ENCODE measurements at regions not wholly inside any gene's neighbourhood (a gene's known extent, or its start where the extent isn't known, plus 50 kb on each side); places are given as distances from the start of the nearest gene placed in this dataset.

- no peak for DNase-seq (ENCODE audit: low read depth, low spot score)
- Histone ChIP-seq H3K9me1 (replicated peaks; ENCODE audit: control insufficient read depth, extremely low read depth, insufficient read depth, low read length) (no peaks in the 10 kb centered on the region), H2AFZ (ENCODE audit: low read depth, low read length) (no peak overlapping the region), H3K4me3 (replicated peaks in 1 of 3; ENCODE audit: insufficient read depth in 1 of 3, low read depth in 1 of 3, low read length in 3 of 3) (no peak overlapping the region), H3K79me2 (ENCODE audit: control insufficient read depth, insufficient read depth, low read length) (no peaks in the 10 kb centered on the region), H3K4me2 (ENCODE audit: insufficient read depth, low read length) (no peak overlapping the region), H4K20me1 (replicated peaks; ENCODE audit: control insufficient read depth, extremely low read depth, insufficient read depth, low read length) (no peaks in the 10 kb centered on the region), H3K36me3 (ENCODE audit: control insufficient read depth in 2 of 2, extremely low read depth in 1 of 2, insufficient read depth in 2 of 2, low read length in 2 of 2) (no peaks in the 10 kb centered on the region), H3K27ac (ENCODE audit: insufficient read depth, low read depth, low read length) (no peak overlapping the region), H3K4me1 (ENCODE audit: control insufficient read depth, extremely low read depth, insufficient read depth, low read length) (no peaks in the 10 kb centered on the region), H3K9ac (replicated peaks; ENCODE audit: extremely low read depth, insufficient read depth, low read length) (no peak overlapping the region), H3K27me3 (ENCODE audit: control insufficient read depth in 2 of 2, insufficient read depth in 2 of 2, low read length in 2 of 2) (no peaks in the 10 kb centered on the region), H3K9me3 (replicated peaks; ENCODE audit: control insufficient read depth, insufficient read depth, low read length) (no peaks in the 10 kb centered on the region)
- intact Hi-C loops (cut with micrococcal nuclease) (no loop called here), dilution Hi-C loops (cut with MboI; ENCODE audit: extremely low pct_ligation_motif_present, low sequenced_read_pairs) (no loop called here)
- BruUV-seq (replicated peaks): no TSS peak
- ChIA-PET POLR2A (no interaction called here), CTCF (no interaction called here)
- FAIRE-seq: no peak
- TF ChIP-seq GATA2 (IDR thresholded peaks at IDR 0.05; ENCODE audit: insufficient read depth, insufficient read length, low read depth, low read length): no peak
- no peak for TF ChIP-seq MYC (IDR thresholded peaks at IDR 0.05; ENCODE audit: low read depth, low read length)
- TF ChIP-seq, protein P1, sequence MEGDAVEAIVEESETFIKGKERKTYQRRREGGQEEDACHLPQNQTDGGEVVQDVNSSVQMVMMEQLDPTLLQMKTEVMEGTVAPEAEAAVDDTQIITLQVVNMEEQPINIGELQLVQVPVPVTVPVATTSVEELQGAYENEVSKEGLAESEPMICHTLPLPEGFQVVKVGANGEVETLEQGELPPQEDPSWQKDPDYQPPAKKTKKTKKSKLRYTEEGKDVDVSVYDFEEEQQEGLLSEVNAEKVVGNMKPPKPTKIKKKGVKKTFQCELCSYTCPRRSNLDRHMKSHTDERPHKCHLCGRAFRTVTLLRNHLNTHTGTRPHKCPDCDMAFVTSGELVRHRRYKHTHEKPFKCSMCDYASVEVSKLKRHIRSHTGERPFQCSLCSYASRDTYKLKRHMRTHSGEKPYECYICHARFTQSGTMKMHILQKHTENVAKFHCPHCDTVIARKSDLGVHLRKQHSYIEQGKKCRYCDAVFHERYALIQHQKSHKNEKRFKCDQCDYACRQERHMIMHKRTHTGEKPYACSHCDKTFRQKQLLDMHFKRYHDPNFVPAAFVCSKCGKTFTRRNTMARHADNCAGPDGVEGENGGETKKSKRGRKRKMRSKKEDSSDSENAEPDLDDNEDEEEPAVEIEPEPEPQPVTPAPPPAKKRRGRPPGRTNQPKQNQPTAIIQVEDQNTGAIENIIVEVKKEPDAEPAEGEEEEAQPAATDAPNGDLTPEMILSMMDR (IDR thresholded peaks at IDR 0.05; ENCODE audit: extremely low read depth in 1 of 2, insufficient read depth in 1 of 2, low read depth in 1 of 2, low read length in 2 of 2): no peak
- no peak for TF ChIP-seq POLR2A (IDR thresholded peaks at IDR 0.05; ENCODE audit: low read depth, low read length)
- TF ChIP-seq FOS (IDR thresholded peaks at IDR 0.05; ENCODE audit: borderline replicate concordance, insufficient read depth, low read length): no peak
- TF ChIP-seq EZH2 (IDR thresholded peaks at IDR 0.05; ENCODE audit: borderline replicate concordance, low read depth, low read length, severe bottlenecking): no peak
- TF ChIP-seq JUN (IDR thresholded peaks at IDR 0.05; ENCODE audit: borderline replicate concordance, insufficient read depth, insufficient read length, low read depth): no peak
- TF ChIP-seq POLR2AphosphoS5 (IDR thresholded peaks at IDR 0.05; ENCODE audit: insufficient read depth, low read depth, low read length): no peak
- no peak for TF ChIP-seq MAX (IDR thresholded peaks at IDR 0.05; ENCODE audit: insufficient read depth, insufficient read length)
Observed at GRCh38 chrX:10986616-10987015, 124.5 kb upstream of the HCCS start.

All from endothelial cell of umbilical vein (primary cell).